ENCODE measurements at regions not wholly inside any gene's neighbourhood (a gene's known extent, or its start where the extent isn't known, plus 50 kb on each side); places are given as distances from the start of the nearest gene placed in this dataset.

GRCh38 chr1:90236493-90236892 lies 241.6 kb downstream of the ZNF326 start:
- TF ChIP-seq CTCF (IDR thresholded peaks at IDR 0.05; ENCODE audit: low read depth, low read length): no peak
- TF ChIP-seq MAX (IDR thresholded peaks at IDR 0.05; ENCODE audit: low read depth, low read length): no peak
- TF ChIP-seq POLR2A (IDR thresholded peaks at IDR 0.05; ENCODE audit: extremely low read depth, insufficient read length): no peak
- no peak for TF ChIP-seq MYC (IDR thresholded peaks at IDR 0.05; ENCODE audit: low read depth, low read length)
